ENCODE measurements at regions not wholly inside any gene's neighbourhood (a gene's known extent, or its start where the extent isn't known, plus 50 kb on each side); places are given as distances from the start of the nearest gene placed in this dataset.

DNA sequence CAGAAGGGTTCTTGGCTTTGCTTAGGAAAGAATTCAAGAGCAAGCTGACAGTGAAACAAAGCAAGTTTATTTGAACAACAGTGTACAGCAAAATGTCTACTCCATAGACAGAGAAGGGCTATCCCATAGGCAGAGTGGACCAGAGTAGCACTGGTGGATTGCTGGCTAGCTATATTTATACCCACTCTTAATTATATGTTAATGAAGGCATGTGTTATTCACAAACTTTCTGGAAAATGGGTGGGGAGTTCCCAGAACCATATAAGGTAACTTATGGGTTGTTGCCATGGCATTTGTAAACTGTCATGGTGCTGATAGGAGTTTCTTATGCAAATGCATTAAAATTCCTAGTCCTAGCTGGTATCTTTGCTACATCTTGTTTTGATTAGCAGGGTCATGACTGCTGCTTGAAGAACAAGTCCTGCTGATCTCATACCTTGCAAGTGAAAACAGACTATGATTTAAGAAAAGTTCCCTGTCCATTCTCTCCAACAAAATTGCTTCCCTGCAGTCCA lies 330.5 kb downstream of the BUD13 start:
- DNase-seq (ENCODE audit: low spot score) = no peak

DNA sequence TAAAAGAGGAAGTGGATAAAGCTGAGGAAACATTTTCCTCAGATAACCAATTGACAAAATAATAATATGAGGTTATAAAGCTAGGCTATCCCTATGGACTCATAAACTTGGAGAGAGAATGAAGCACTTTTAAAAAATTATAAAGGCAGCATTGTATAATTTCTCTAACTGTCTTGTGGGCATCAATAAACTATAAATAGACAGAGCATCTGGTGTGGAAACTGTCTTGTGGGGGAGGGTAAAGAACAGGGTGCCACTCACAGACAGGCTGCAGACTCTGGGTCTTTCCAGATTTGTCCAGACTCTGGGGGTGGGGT lies 333.5 kb downstream of the BUD13 start:
- no peak for DNase-seq (ENCODE audit: low spot score)

- no peak for DNase-seq (ENCODE audit: low spot score)
These were observed 334.0 kb downstream of the BUD13 start for GRCh38 chr11:116438651-116439360.

DNA sequence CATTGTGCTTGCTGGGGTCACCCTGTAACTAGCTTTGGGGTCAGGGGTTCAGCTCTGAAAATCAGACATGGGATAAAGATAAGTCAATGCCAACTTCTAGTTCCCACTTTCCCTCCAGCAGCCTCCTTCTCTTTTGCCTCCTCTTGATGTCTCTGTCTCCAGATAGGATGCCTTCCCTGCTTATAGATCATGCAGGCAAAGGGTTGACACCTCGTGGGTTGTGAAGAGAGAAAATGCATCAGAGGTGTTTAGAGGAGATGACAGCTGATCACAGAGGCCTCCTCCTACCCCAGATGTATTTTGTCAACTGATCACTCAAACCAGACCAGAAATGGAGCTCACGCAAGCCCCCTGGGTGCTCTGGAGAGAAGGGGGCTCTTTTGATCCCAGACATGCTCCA lies 337.8 kb downstream of the BUD13 start:
- DNase-seq (ENCODE audit: low spot score) = no peak

DNA sequence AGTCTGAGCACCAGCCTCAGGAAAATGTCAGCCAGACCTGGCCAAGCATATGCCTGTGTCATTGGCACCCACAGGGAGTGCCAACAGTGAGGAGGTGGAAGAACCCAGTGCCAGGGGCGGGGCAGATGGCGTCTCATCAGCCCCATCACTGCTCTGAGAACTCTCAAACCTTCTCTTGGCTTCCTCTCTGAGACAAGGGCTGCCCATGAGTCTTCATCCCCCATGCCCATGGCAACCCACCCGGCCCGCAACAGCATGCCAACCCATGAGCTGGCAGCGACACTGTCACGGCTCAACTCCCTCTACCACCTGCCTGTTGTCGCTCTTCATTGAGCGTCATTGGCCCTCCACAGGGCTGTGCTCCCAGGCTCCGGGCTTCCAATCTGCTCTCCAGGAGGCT lies 340.5 kb downstream of the BUD13 start:
- DNase-seq (ENCODE audit: low spot score) = no peak

DNA sequence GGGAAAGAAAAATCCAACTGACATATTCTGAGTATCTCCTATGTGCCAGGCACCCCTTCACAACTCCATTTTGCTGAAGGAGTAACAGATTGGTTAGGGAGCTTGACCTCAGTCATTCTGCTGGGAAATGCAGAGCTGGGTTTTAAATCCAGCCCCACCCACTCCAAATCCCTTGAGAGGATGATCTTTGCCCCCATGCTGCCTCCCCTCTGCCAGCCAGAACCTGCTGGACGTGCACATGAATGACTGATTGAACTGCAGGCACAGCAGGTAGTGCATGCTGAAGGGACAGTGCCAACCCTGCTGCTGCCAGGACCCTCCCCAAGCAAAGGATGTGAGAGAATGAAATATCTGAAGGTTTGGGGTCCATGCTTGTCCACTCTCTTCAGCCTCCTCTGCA lies 340.9 kb downstream of the BUD13 start:
- DNase-seq (ENCODE audit: low spot score) = no peak

DNA sequence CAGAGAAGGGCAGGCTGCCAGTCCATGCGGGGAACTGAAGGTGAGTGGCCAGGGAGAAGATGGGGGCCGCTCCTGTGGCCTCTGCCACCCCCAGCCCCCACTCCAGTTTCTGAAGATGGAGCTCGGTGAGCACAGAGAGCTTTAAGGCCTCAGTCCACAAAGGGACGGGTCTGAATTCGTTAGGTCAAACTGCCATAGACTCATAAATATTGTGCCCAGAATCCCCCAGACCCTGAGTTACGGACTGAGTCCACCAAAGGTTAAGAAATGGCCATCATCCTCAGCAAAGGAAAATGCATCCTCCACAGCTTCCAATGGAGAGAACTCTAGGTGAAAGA lies 344.2 kb downstream of the BUD13 start:
- DNase-seq (ENCODE audit: low spot score) = no peak

- DNase-seq (ENCODE audit: low spot score) = no peak
These were observed 344.7 kb downstream of the BUD13 start for GRCh38 chr11:116427903-116428637.

DNA sequence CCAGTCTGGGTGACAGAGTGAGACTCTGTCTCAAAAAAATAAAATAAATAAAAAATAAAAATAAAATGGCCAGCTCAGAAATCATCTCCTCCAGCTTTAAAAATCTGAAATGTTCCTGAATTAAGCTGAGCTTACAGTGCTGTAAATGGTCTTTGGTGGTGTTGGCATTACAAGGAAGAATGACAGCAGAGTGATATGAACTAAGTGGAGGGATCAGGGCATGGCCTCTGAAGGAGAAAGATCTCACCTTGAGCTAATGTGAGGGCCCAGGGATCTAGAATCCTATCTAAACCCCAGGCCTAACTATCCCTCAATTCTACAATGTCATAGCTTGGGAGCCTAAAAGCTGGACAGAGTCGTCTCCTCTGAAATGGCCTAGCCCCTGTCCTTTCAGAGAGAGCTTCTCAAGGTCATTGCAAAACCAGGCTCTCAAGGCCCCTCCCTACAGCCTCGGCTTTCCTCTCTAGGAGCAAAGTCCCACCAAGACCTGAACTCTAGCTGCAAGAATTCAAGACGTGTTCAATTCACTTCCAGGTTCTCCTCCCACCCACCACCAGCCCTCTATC lies 345.4 kb downstream of the BUD13 start:
- no peak for DNase-seq (ENCODE audit: low spot score)

- DNase-seq (ENCODE audit: low spot score) = no peak
These were observed 346.0 kb downstream of the BUD13 start for GRCh38 chr11:116426761-116427160.

GRCh38 chr11:116424615-116425261 lies 348.0 kb downstream of the BUD13 start:
- DNase-seq (ENCODE audit: low spot score) = no peak

GRCh38 chr11:116422956-116423600 lies 349.7 kb downstream of the BUD13 start:
- DNase-seq (ENCODE audit: low spot score) = no peak

DNA sequence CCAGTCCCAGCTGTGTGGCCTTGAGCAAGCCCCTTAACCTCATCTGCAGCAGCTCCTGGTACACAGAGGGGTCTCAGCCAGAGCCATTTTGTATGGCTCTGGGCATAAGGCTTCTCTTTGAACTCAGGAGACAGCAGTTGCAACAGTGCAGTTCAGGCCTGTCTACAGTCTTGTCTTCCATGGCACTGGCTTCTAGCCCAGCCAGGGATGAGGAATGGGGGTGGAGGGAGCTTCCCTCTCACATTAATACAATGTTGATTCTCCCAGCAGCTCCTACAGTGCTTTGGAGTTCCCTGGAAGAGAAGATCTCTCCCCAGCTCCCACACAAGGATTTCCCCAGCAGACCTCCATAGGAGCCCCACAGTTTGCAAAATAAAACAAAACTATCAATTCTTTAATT lies 350.2 kb downstream of the BUD13 start:
- no peak for DNase-seq (ENCODE audit: low spot score)

- no peak for DNase-seq (ENCODE audit: low spot score)
These were observed 351.1 kb downstream of the BUD13 start for GRCh38 chr11:116421529-116422185.

DNA sequence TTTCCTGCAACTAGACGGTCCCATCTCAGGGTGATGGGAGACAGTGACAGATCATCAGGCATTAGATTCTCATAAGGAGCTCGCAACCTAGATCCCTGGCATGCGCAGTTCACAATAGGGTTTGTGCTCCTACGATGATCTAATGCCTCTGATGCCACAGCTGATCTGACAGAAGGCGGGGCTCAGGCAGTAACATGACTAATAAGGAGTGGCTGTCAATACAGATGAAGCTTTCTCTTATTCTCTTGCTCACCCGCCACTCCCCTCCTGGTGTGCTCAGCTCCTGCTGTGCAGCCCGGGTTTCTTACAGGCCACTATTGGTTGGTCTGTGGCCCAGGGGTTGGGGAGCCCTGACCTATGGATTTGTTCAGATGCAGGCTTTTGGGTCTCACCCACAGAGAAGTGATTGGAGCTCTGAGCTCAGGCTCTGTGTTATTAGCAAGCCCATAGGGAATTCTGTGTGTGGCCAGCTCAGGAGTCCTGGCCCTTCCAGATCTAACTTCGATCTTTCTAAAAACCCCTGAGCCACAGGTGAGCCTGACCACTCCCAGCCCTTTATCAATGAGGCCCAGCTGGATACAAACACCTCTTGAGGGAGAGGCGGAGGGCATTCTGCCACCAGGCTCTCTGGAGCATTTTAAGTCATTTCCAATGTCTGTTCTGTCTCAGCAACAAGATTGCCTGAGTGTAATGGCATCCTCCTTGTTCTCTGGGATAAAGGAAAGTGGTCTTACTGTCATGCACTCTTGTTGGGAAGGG lies 351.8 kb downstream of the BUD13 start:
- no peak for DNase-seq (ENCODE audit: low spot score)

GRCh38 chr11:116420030-116420429 lies 352.8 kb downstream of the BUD13 start:
- no peak for DNase-seq (ENCODE audit: low spot score)

DNA sequence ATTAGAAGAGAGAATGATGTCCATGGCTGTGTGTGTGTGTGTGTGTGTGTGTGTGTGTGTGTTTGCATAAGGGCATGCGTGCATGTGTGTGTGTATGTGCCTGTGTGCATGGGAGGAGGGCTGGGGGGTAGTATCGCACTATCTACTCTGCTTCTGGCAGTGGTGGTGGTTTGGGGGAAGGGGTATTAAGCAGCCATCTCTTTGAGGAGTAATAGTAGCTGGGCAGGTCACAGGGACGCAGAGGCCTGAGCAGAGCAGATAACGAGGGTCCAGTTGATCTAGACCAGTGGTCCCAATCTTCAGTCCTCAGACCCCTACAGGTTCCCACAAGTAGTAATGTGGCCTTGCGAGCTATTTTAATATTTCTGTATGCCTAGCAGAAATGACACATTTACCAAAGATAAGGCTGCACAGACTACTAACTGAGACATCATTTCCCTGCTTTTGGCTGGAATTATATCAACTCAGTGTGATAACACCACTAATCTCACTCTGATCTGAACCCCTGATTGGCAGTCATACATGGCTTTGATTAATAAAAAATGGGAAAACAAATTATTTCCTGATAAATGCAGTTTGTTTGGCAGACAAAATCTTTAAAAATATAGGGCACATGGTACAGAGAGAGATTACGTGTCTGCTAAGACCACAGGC lies 354.3 kb downstream of the BUD13 start:
- DNase-seq (ENCODE audit: low spot score) = no peak

GRCh38 chr11:116416852-116417251 lies 355.9 kb downstream of the BUD13 start:
- DNase-seq (ENCODE audit: low spot score) = no peak

- no peak for DNase-seq (ENCODE audit: low spot score)
These were observed 357.7 kb downstream of the BUD13 start for GRCh38 chr11:116415095-116415494.

DNA sequence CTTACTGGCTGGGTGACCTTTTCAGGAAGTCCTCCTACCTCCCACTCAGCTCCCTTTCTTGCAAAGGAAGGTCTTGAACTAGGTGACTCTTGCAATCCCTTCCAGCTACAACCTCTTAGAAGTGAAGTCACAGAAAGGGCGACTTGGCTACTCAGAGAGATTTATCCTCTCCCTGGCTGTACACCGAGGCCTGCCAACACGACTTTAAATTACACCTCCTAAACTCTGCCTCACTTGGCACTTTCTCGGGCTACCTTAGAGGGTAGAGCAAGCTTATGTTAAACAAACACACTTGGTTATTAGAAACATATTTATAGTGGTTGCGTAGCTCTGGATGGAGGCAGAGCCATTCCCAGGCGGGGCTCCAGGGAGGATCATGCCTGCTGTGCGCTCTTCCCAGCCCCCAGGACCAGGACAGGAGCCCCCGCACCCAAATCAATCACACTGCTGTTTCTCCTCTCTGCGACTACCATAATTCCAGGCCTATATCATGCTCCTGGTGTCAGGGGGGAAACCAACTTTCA lies 358.4 kb downstream of the BUD13 start:
- DNase-seq (ENCODE audit: low spot score) = no peak
